ENCODE measurements at regions not wholly inside any gene's neighbourhood (a gene's known extent, or its start where the extent isn't known, plus 50 kb on each side); places are given as distances from the start of the nearest gene placed in this dataset.

DNA sequence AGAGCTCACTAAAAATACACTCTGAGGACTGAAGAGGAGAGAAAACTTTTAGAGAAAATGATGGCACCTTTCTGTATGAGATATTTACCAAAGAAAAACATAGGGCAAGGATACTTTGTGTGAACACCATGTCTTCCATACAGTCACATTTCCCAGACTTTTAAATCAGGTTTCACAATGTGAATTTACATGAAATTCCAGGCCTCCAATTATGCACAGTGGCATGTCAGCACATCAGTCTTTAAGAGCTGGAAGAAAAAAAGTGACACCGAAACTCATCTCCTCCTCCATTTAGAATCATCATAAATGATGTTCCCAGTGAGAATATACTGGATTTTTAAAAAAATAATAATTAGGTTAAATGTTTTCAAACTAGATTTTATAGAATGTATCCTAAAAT is 232.2 kb upstream of the UBASH3B start:
- WGBS, 4 donors, result 94 to 100% (median 98%) methylated on average over 1 of the region's 1 CpG
- intact Hi-C loops (cut with DNase I), result no loop called here
- Histone ChIP-seq H3K9me3 (replicated peaks in 1 of 3) (no peaks in the 10 kb centered on the region), H3K4me1 (replicated peaks in 1 of 2) (no peaks in the 10 kb centered on the region), H3K27me3 (no peaks in the 10 kb centered on the region), H3K36me3 (replicated peaks in 1 of 2) (no peaks in the 10 kb centered on the region), H3K4me3 (no peak overlapping the region), H3K27ac (no peak overlapping the region)
- no peak for DNase-seq
- no peak for TF ChIP-seq CTCF (IDR thresholded peaks at IDR 0.05)
- no peak for TF ChIP-seq POLR2A (IDR thresholded peaks at IDR 0.05)

GRCh38 chr11:122422682-122423081 is 232.8 kb upstream of the UBASH3B start:
- 88 to 95% (median 91%) methylated on average over 4 of the region's 4 CpGs for WGBS, 4 donors
- intact Hi-C loops (cut with DNase I), result no loop called here

DNA sequence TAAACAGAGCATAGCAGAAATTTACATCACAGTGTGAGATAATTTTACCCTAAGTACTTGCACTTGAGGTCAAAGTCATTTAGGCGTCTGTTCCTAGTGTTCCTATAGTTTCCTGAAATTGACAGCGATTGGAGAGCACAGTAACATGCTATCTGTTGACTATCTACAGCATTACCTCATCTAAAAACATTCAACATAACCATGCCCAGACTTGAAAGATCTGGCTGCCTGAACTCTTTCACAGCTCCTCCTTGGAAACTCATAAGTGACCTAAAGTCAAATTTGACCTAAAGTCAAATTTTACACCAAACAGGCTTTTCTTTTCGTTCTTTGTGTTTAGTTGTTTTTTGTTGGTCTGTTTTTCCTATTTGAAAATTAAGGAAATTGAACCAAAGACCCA is 233.8 kb upstream of the UBASH3B start:
- H3K27ac ChIP-seq, result no peak overlapping the region
- WGBS, 4 donors, result 80 to 87% (median 86%) methylated on average over 3 of the region's 3 CpGs
- TF ChIP-seq POLR2A (IDR thresholded peaks at IDR 0.05), result no peak
- no peak for TF ChIP-seq CTCF (IDR thresholded peaks at IDR 0.05)
- no peak for DNase-seq
- intact Hi-C loops (cut with DNase I), result no loop called here
- no peaks in the 10 kb centered on the region for H3K27me3 ChIP-seq
- H3K9me3 ChIP-seq (replicated peaks in 1 of 3), result no peaks in the 10 kb centered on the region
- no peak overlapping the region for H3K4me3 ChIP-seq
- no peaks in the 10 kb centered on the region for H3K36me3 ChIP-seq (replicated peaks in 1 of 2)
- no peaks in the 10 kb centered on the region for H3K4me1 ChIP-seq (replicated peaks in 1 of 2)

More at GRCh38 chr11:122422682-122423081, 232.8 kb upstream of the UBASH3B start:
- DNase-seq, result no peak
- Histone ChIP-seq H3K4me1 (replicated peaks in 1 of 2) (no peaks in the 10 kb centered on the region), H3K9me3 (replicated peaks in 1 of 3) (no peaks in the 10 kb centered on the region), H3K4me3 (no peak overlapping the region), H3K27me3 (no peaks in the 10 kb centered on the region), H3K27ac (no peak overlapping the region), H3K36me3 (replicated peaks in 1 of 2) (no peaks in the 10 kb centered on the region)
- no peak for TF ChIP-seq CTCF (IDR thresholded peaks at IDR 0.05)
- TF ChIP-seq POLR2A (IDR thresholded peaks at IDR 0.05), result no peak

- no peaks in the 10 kb centered on the region for H3K36me3 ChIP-seq (replicated peaks in 1 of 2)
- no peak for TF ChIP-seq POLR2A (IDR thresholded peaks at IDR 0.05)
- no peak for TF ChIP-seq CTCF (IDR thresholded peaks at IDR 0.05)
- no peaks in the 10 kb centered on the region for H3K27me3 ChIP-seq
- intact Hi-C loops (cut with DNase I), result no loop called here
- no peak overlapping the region for H3K4me3 ChIP-seq
- peaks cover 0 to 12% (median 4%) of the 10 kb centered on the region in 3 donors for H3K9me3 ChIP-seq (replicated peaks in 1 of 3)
- H3K27ac ChIP-seq, result no peak overlapping the region
- no peak for DNase-seq
- H3K4me1 ChIP-seq (replicated peaks in 1 of 2), result no peaks in the 10 kb centered on the region
- 90 to 99% (median 98%) methylated on average over 3 of the region's 3 CpGs for WGBS, 4 donors
Observed at GRCh38 chr11:122418032-122418431, 237.5 kb upstream of the UBASH3B start.

Data from adrenal gland (tissue), 9 donors.